Kidney (tissue), 13 donors: ENCODE measurements at regions not wholly inside any gene's neighbourhood (a gene's known extent, or its start where the extent isn't known, plus 50 kb on each side); places are given as distances from the start of the nearest gene placed in this dataset.

ENCODE experiments used
- DNase-seq, 5 donors: peaks; one replicate each; pipeline ENCODE4 v3.0.0-alpha.2; 2013 to 2020
- FAIRE-seq: peaks from 2 replicates; lab custom pipeline; 2012; peaks lifted over from hg19 to GRCh38; lab: Jason Lieb, UNC
- H3K27ac ChIP-seq, 2 donors: one replicate each; pipeline ENCODE4 v1.7.0; 2013; ENCODE audit warnings: low read depth in 2 of 2, low read length in 2 of 2, inconsistent platforms in 1 of 2
- H3K27me3 ChIP-seq: one replicate; pipeline ENCODE4 v1.7.1; 2013; ENCODE audit warnings: low read length, inconsistent platforms; ENCODE audit not compliant: control insufficient read depth, insufficient read depth
- H3K36me3 ChIP-seq, 3 donors: one replicate each; pipeline versions ENCODE4 v1.7.0 to v1.7.1; 2013; ENCODE audit warnings: low read length in 3 of 3, control low read depth in 1 of 3, inconsistent platforms in 1 of 3; ENCODE audit not compliant: insufficient read depth in 3 of 3, control insufficient read depth in 2 of 3
- H3K4me1 ChIP-seq, 3 donors: one replicate each; pipeline versions ENCODE4 v1.7.0 to v1.7.1; 2013; ENCODE audit warnings: low read length in 3 of 3, inconsistent platforms in 1 of 3, low read depth in 1 of 3; ENCODE audit not compliant: control insufficient read depth in 2 of 3, insufficient read depth in 2 of 3
- H3K4me3 ChIP-seq, 3 donors: one replicate each; pipeline versions ENCODE4 v1.7.0 to v1.8.1; 2013; ENCODE audit warnings: low read length in 3 of 3, control low read depth in 1 of 3, inconsistent platforms in 1 of 3
- H3K9ac ChIP-seq, 3 donors: one replicate each; pipeline versions ENCODE4 v1.7.0 to v1.7.1; 2013; ENCODE audit warnings: low read length in 3 of 3, control low read depth in 1 of 3, inconsistent platforms in 1 of 3
- H3K9me3 ChIP-seq, 3 donors: one replicate each; pipeline versions ENCODE4 v1.7.0 to v1.7.1; 2013; ENCODE audit warnings: low read length in 3 of 3, control low read depth in 1 of 3, inconsistent platforms in 1 of 3; ENCODE audit not compliant: control insufficient read depth in 2 of 3, insufficient read depth in 1 of 3
- CTCF ChIP-seq: IDR thresholded peaks from 3 replicates; pipeline ENCODE4 v1.5.1; 2012; ENCODE audit warnings: mild to moderate bottlenecking, moderate library complexity, borderline replicate concordance; ENCODE audit not compliant: insufficient read depth; ENCODE audit errors: extremely low read depth
- intact Hi-C: fragments of 100-400 bp; cut with DNase I; formaldehyde crosslinking; loops from one replicate; pipeline ENCODE4 v1.11.1; 2022
- donor health status: control.
- donor health status: control.
- donor health status: control.
- donor health status: control.
- donor health status: control.
- donor health status: DM: yes; HTN: yes; CAD: no.
- donor health status: Normal renal cell carcinoma (clear cell type).

- DNase-seq (no peak), FAIRE-seq (no peak)
- Histone ChIP-seq H3K9ac (no peak overlapping the region), H3K27me3 (no peaks in the 10 kb centered on the region), H3K4me3 (no peak overlapping the region), H3K27ac (no peak overlapping the region), H3K9me3 (no peaks in the 10 kb centered on the region), H3K36me3 (no peaks in the 10 kb centered on the region), H3K4me1 (no peaks in the 10 kb centered on the region)
- TF ChIP-seq CTCF: no peak
- intact Hi-C loops: no loop called here
These were observed 331.0 kb upstream of the EMCN start for GRCh38 chr4:100848841-100849240.

- TF ChIP-seq CTCF: no peak
- Histone ChIP-seq H3K4me1 (no peaks in the 10 kb centered on the region), H3K27ac (no peak overlapping the region), H3K9ac (no peak overlapping the region), H3K36me3 (no peaks in the 10 kb centered on the region), H3K27me3 (no peaks in the 10 kb centered on the region), H3K9me3 (no peaks in the 10 kb centered on the region), H3K4me3 (no peak overlapping the region)
- intact Hi-C loops: no loop called here
- no peak for DNase-seq
- FAIRE-seq: no peak
These were observed 326.1 kb upstream of the EMCN start for GRCh38 chr4:100843910-100844309.

- Histone ChIP-seq H3K9me3 (no peaks in the 10 kb centered on the region), H3K27me3 (no peaks in the 10 kb centered on the region), H3K36me3 (no peaks in the 10 kb centered on the region), H3K27ac (no peak overlapping the region), H3K4me3 (no peak overlapping the region), H3K4me1 (no peaks in the 10 kb centered on the region), H3K9ac (no peak overlapping the region)
- intact Hi-C loops: no loop called here
- FAIRE-seq: no peak
- TF ChIP-seq CTCF: no peak
- DNase-seq: no peak
These were observed 325.0 kb upstream of the EMCN start for GRCh38 chr4:100842856-100843255.

- no peak overlapping the region for H3K4me3 ChIP-seq
- H3K36me3 ChIP-seq: no peaks in the 10 kb centered on the region
- FAIRE-seq: no peak
- H3K27me3 ChIP-seq: no peaks in the 10 kb centered on the region
- no peaks in the 10 kb centered on the region for H3K9me3 ChIP-seq
- no peak for TF ChIP-seq CTCF
- no peak overlapping the region for H3K9ac ChIP-seq
- no peak for DNase-seq
- intact Hi-C loops: no loop called here
- no peak overlapping the region for H3K27ac ChIP-seq
- H3K4me1 ChIP-seq: peaks cover 0 to 4% (median 0%) of the 10 kb centered on the region in 3 donors
These were observed 324.1 kb upstream of the EMCN start for GRCh38 chr4:100841911-100842310.
